ENCODE measurements at regions not wholly inside any gene's neighbourhood (a gene's known extent, or its start where the extent isn't known, plus 50 kb on each side); places are given as distances from the start of the nearest gene placed in this dataset.
"Not testable (repeated sequence)": the region's sequence is repeated elsewhere in the genome, so short reads cannot be mapped to it uniquely, and the experiment has no call there.

GRCh38 chr6:147684906-147685305 is 176.4 kb downstream of the SAMD5 start:
- H3K4me3 ChIP-seq (ENCODE audit: low read depth, poor library complexity, severe bottlenecking), result no peak overlapping the region
- intact Hi-C loops (cut with DNase I; ENCODE audit: low total_unique reads), result no loop called here
- TF ChIP-seq, protein P1, sequence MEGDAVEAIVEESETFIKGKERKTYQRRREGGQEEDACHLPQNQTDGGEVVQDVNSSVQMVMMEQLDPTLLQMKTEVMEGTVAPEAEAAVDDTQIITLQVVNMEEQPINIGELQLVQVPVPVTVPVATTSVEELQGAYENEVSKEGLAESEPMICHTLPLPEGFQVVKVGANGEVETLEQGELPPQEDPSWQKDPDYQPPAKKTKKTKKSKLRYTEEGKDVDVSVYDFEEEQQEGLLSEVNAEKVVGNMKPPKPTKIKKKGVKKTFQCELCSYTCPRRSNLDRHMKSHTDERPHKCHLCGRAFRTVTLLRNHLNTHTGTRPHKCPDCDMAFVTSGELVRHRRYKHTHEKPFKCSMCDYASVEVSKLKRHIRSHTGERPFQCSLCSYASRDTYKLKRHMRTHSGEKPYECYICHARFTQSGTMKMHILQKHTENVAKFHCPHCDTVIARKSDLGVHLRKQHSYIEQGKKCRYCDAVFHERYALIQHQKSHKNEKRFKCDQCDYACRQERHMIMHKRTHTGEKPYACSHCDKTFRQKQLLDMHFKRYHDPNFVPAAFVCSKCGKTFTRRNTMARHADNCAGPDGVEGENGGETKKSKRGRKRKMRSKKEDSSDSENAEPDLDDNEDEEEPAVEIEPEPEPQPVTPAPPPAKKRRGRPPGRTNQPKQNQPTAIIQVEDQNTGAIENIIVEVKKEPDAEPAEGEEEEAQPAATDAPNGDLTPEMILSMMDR (IDR thresholded peaks at IDR 0.05), result no peak
- TF ChIP-seq POLR2A (IDR thresholded peaks at IDR 0.05), result no peak
- DNase-seq (ENCODE audit: low spot score in 2 of 2), result no peak
- 95 to 98% methylated on average over 4 of the region's 4 CpGs for WGBS, 2 donors

GRCh38 chr6:147689398-147689797 is 180.9 kb downstream of the SAMD5 start:
- DNase-seq (ENCODE audit: low spot score in 2 of 2), result no peak
- intact Hi-C loops (cut with DNase I; ENCODE audit: low total_unique reads), result no loop called here
- no peak overlapping the region for H3K4me3 ChIP-seq (ENCODE audit: low read depth, poor library complexity, severe bottlenecking)
- TF ChIP-seq, protein P1 (IDR thresholded peaks at IDR 0.05), result no peak
- TF ChIP-seq POLR2A (IDR thresholded peaks at IDR 0.05), result no peak

GRCh38 chr6:147691446-147691845 is 183.0 kb downstream of the SAMD5 start:
- H3K4me3 ChIP-seq (ENCODE audit: low read depth, poor library complexity, severe bottlenecking), result no peak overlapping the region
- intact Hi-C loops (cut with DNase I; ENCODE audit: low total_unique reads), result no loop called here
- DNase-seq (ENCODE audit: low spot score in 2 of 2), result no peak
- WGBS, 2 donors, result 41 to 42% methylated on average over 2 of the region's 2 CpGs
- TF ChIP-seq, protein P1 (IDR thresholded peaks at IDR 0.05), result no peak
- no peak for TF ChIP-seq POLR2A (IDR thresholded peaks at IDR 0.05)

- H3K4me3 ChIP-seq (ENCODE audit: low read depth, poor library complexity, severe bottlenecking), result no peak overlapping the region
- no peak for TF ChIP-seq POLR2A (IDR thresholded peaks at IDR 0.05)
- TF ChIP-seq, protein P1 (IDR thresholded peaks at IDR 0.05), result no peak
- DNase-seq (ENCODE audit: low spot score in 2 of 2), result no peak
- intact Hi-C loops (cut with DNase I; ENCODE audit: low total_unique reads), result no loop called here
- WGBS, 2 donors, result 91 to 94% methylated on average over 6 of the region's 6 CpGs
Observed at GRCh38 chr6:147693181-147693580, 184.7 kb downstream of the SAMD5 start.

- H3K4me3 ChIP-seq (ENCODE audit: low read depth, poor library complexity, severe bottlenecking); intact Hi-C loops (cut with DNase I; ENCODE audit: low total_unique reads); DNase-seq (ENCODE audit: low spot score in 2 of 2): not testable (repeated sequence)
- 92 to 98% methylated on average over 3 of the region's 3 CpGs for WGBS, 2 donors
Observed at GRCh38 chr6:147694556-147694955, 186.1 kb downstream of the SAMD5 start.

DNA sequence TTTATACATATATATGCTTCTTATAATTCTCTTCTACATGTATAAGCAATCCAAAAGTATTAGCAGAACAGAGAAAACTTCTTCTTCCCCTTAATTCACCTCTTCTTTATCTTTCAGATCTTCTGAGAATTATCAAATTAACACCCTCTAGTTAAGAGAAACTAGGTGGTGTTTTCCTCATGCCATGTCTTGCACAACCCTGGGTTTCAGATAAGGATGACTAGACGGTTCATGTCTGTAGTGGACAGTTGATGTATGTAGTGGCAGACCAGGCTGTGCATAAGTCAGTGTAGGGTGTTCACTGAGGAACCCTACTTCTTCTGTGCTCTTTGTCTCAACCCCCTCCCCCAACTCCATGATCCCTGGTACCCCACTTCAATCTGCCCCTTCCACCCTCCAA is 187.3 kb downstream of the SAMD5 start:
- TF ChIP-seq, protein P1 (IDR thresholded peaks at IDR 0.05), result no peak
- TF ChIP-seq POLR2A (IDR thresholded peaks at IDR 0.05), result no peak
- intact Hi-C loops (cut with DNase I; ENCODE audit: low total_unique reads), result no loop called here
- WGBS, 2 donors, result 24 to 88% methylated on average over 1 of the region's 1 CpG
- DNase-seq (ENCODE audit: low spot score in 2 of 2), result no peak
- no peak overlapping the region for H3K4me3 ChIP-seq (ENCODE audit: low read depth, poor library complexity, severe bottlenecking)
